Stimulated activated CD4-positive, alpha-beta T cell treated with anti-CD3 and anti-CD28 coated beads, Interleukin-15, amount 100 ng/mL, for 24 hours (primary cell): ENCODE measurements at regions not wholly inside any gene's neighbourhood (a gene's known extent, or its start where the extent isn't known, plus 50 kb on each side); places are given as distances from the start of the nearest gene placed in this dataset.
A peak's percentile ranks its signal among the peaks of the same experiment; 100 is the strongest.

ENCODE experiments used
- DNase-seq: peaks from one replicate; pipeline ENCODE4 v3.0.0-alpha.2; 2020

DNA sequence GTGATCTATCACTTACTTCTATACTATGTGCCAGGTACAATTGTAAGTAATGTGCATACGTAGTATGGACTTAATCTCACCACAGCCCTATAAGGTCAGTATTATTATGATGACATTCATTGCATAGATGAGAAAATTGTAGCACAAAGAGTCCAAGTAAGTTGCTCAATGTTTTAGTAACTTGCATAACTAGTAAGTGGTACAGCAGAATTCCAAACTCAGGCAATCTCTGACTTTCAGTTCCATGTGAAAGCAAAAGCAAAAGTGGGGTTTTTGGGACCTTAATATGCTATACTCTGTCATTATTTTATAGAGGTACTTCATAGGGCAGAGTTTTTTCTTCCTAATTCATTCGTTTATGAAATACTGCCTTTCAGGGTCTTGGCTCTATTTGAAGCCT, 188.8 kb upstream of the VEGFC start:
- DNase-seq: no peak

DNA sequence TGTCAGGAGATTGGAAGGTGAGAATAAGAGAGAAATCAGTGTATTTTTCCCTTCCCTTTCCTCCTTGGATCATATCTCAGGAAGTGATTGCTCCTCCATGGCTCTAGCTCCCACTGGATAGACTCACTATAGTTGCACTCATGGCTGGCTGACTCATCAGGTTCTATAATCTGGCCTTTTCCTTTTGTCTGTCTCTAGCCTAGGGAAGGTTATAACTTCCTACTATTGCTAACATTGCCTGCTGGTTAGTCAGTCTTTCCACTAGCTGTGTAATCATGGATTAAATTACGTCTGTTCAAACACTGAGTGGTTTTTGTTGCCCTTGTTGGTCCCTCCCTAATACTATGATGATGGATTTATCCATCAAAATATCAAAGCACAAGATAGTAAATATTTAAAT, 195.5 kb upstream of the VEGFC start:
- DNase-seq: no peak

DNA sequence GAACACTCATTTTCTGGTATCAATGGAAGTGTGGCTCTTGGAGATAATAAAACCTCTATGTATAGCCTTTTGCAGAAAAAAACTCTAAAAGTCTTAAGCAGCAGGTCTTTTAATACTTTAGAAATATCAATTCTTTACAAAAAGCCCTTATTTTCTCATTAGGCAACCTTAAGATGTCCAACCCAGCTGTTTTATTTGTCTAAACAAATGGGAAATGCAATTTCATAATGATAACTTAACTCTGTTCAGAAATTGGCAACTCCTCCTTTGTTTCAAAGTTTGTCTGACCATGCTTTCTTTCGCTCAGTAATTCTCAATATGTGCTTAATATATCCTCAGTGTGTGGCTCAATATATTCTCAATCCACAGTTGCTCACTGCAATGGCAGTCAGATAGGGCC, 196.5 kb upstream of the VEGFC start:
- DNase-seq: no peak

DNA sequence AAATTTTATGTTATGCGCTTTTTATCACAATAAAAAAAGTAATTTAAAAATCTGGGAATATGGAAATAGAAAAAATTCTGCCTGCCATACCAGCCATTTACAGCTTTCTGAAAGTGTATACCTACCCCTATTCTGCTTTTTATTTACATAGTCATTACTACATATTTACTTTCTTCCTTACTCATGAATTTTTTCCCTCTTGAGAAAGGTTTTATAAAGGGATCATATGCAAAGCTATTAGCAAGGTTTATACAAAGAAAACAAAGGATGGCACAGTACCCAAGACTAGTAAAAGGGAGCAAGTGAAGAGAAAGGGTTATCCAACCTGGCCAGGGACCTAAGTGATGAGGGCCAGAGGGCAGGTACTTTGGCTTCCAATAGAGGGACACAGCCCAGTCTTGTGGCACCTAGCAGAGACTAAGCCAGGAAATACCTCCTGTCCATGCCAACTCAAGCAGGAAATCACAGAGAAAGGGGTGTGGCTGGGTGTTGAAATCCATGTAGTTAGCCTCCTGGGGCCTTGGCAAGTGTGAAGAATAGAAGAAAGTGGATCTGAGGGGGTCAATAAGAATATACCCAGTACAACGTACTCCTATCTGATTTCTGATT, 207.3 kb upstream of the VEGFC start:
- DNase-seq: no peak

DNA sequence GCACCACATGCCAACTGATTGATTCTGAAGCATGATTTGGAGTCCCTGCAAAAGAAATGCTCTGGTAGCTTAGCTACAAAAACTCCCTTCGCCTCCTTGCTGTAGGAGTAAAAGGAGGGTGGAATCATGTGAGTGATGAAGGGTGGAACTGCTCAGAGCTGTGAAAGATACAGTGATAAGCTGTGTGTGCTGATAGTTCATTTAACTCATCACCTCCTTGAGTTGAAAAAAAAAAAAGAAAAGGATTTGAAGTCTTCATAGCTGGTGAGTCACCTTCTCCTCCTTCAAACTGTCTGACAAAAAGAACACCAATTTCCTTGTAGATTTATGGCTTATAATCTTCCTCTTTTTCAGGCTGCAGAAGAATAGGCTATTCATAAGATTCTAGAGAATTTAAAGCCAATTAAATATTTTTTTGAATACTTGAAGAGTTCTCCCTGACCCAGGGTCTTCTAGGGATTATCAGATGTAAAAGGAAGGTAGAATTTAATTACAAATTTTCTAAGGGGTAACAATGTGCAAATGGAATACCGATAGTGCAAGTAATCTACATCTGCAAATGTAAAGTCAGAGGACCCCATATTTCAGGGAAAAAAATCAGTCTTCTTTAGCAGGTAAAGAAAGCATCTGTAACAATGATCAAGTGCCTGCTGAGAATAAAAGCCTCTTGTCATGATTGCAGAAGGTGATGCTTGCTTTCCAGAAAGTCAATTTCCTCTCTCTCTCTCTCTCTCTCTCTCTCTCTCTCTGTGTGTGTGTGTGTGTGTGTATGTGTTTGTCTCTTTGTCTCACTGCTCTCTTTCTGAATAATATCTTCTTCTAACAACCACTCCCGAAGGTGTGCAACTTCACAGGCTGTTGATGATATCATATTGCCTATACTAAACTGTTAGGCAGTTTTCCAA, 208.8 kb upstream of the VEGFC start:
- no peak for DNase-seq

DNA sequence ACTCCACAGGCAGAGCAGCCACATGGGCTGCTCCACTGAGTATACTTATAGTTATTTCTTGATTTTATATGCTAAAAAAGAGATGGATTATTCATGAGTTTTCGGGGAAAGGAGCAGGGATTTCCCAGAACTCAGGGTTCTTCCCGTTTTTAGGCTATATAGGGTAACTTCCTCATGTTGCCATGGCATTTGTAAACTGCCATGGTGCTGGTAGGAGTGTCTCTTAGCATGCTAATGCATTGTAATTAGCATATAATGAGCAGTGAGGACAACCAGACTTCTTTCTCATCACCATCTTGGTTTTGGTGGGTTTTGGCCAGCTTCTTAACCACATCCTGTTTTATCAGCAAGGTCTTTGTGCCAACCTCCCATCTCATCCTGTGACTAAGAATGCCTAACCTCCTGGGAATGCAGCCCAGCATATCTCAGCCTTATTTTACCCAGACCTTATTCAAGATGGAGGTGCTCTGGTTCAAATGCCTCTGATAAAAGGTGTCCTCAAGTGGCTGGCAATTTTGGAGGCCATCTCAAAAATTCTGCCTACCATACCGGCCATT, 213.0 kb upstream of the VEGFC start:
- no peak for DNase-seq

DNA sequence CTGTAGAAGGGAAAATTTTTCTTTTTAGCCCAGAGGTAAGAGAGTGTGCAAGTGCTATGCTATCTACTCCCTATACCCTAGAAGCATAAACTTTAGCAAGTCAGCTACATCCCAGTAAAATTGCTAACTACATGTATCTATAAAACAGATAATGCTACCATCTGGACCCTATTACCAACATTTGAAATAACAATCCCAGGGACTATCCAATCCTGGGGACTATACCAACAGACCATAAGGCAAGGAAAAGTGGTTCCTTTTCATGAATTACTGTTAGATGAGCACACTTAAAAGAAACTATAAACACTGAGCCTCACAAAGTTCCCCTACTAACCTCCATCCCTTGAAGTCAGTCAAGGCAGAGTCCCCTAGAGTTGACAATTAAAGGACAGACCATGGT, 213.6 kb upstream of the VEGFC start:
- no peak for DNase-seq

DNA sequence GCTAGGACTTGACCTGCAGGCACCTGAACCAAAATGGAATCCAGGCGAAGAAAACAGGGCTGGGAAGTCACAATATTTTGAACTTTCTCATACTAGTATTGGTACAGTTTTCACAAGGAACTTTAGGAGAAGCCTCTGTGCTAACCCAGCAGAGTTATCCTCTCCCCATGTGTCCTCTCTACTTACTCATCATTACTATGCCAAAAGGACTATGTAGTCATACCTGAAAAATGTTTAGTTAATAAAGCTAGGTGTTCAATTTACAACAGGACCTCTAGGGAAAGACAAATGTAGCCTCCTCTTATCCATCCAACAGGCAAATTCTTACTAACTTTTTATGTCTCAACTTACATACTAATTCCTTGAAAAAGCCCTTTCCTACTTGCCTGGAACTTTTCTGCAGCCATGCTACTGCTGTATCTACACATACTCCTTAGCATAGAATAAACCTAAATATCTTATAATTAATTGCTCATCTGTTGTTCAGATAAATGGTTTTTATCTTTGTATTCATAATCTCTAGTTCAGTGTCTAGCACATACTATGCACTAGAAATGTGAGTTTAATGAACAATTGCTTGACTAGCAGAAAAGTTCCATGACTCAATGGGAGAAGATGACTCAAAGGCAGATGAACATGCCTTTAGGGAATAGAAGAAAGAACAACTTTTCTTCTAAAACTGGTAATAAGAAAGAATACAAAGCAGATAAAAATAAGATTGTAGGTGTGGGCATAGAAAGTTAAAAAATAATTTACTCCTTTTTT, 215.5 kb upstream of the VEGFC start:
- no peak for DNase-seq

DNA sequence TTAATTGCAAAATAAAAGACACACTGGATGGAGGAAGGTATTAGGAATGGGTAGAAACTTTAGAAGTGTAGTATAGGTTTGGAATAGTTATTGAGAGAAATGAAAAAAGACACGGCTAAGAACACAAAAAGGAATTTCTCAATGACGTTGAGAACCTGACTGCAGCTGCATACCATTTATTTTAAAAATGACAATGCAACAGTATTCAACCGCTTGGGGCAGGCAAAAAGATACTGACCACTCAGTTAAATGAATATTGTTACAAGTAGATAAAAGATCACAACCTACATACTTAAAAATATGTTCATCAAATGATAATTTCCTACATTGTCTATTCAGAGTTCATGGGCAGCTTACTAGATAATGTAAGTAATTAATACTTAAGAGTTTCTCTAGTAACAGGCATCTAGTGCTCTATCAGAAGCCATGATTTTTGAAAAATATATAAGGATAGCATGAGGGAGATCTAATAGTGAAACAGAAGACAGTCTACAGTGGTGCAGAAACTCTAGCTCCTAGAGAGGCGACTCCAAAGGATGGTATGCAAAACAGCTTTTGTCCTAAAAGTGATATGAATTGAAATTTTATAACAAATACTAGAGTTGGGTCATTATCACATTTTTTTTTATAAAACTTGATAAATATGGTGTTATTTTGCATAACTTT, 216.2 kb upstream of the VEGFC start:
- DNase-seq: no peak

DNA sequence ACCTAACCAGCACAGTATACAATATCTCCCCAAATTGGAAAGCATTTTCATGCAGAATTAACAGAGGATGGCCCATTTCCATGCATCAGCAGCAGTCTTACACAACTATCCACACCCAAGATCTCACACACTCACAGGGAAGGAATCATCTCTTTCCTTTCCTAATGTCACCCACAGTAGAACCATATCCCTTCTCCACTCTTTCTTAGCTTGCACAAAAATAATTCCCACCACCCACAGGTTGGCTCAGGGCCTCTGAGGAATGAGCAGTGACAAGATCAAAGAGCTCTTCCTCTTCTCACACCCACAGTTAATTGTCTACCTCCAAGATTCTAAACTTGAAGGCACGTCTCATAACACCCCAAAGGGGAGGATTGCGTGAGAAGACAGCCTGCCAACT, 217.7 kb upstream of the VEGFC start:
- no peak for DNase-seq

DNA sequence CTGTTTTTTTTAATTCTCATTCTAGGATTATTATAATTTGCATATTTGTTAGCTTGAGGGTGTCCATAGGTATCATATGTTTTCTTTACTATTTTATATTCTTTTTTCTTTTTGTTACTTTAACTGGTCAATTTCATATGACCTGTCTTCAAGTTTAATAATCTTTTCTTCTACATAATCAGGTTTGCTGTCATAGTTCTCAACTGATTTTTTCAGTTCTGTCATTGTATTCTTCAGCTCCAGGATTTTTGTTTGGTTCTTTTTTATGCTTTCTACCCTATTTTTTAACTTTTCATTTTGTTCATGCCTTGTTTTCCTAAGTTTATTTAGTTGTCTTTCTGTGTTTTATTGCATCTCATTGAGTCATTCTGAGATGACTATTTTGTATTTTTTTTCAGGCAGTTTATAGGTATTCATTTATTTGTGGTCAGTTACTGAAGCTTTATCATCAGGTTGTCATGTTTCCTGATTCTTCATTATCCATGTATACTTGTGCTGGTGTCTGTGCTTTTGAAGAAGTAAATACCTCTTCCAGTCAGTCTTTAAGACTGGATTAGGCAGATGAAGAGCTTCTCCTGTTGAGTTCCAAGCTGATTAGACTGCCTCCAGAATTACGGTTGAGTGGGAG, 220.3 kb upstream of the VEGFC start:
- no peak for DNase-seq

DNA sequence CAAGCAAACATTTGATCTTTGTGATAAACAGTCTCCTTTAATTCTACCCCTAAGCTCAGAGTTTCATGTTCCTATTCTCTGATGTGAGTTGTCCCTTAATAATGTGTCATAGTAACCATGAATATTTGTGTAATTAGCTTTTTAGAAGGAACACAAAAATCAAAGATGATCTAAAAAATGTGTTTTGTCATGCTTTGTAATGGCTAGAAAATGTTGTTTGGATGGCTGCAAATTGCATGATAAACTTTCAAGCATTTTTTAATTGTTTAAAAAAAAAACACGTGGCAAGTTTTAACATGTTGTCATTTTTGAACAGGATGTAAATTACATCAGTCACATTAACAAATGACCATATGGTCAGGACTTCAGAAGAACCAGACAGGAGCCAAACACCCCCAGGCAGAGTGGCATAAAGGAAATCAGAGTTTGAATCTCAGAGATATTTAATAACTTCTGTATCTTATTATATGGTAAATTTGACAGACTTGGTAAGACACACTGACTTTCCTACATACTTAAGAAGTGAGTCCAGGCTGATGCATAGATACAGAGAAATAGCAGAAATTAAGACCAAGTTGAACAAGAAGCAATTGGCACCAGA, 223.9 kb upstream of the VEGFC start:
- no peak for DNase-seq

DNA sequence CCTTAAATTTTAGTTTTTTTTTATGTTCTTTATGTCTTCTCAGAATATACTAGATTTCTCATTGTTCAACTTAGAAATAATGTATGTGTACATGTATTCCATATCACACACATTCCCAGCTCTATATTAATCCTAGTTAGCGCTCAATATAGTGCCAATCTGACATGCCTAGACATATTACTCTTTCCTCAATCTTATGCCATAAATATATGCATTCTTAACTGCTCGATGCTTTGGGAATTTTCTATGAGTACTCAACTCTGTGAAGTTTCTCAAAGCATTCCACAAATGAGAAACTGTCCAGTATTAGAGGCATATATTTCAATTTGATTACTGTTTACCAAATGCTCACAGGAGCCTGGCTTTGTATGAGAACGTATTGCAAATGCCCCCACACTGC, 231.2 kb upstream of the VEGFC start:
- no peak for DNase-seq

DNA sequence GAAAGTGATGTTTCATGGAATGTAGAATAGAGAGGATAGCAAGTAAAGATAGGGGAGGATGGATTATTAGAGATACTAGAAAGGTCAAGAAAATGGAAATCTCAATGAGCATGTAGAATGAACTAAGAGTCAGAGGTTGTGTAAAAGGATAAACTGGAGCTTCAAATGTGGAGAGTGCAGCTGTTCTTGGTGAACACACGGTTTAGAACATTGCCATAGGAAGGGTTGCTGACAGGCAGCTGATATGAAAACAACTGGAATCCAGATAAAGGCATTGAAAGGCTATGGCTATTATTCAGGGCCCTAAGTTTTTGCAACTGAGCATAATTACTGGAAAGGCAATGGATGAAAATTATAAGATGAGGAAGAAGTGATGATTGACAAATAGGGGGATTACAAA, 239.6 kb upstream of the VEGFC start:
- no peak for DNase-seq

DNA sequence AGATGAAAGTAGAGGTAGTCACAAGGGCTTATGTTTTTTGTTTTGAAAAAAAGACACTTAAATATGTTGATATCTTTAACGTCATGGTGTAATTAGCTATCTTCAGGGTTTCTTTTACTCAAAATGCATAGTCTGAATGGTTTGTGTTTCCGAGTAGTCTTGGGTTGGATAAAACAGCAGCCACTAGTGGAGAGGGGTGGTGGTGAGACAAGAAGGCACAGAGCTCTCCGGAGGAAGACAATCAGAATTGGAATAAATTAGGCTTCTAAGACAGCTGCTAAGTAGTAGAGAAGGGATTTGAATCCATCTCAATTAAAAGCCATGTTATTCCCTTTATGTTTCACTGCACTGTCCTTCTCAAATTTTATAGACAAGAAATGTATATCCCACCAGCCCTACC, 240.4 kb upstream of the VEGFC start:
- DNase-seq: no peak

DNA sequence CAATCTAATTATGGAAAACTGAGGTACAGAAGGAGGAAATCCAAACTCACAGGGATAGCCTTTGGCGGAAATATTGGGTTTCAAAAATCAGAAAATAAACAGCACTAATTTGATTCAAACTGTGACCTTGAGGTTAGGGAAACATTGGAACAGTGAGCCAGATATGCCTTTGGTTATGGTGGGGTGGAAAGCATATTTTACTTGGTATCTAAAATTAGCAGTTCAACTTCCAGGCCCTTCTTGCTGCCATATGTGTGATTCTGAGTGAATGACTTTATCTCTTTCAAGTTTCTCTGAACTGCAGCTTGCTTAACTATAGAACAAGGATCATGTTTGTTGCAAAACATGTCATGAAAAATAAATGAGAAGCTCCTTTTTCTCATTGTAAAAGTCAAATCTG, 240.9 kb upstream of the VEGFC start:
- DNase-seq: no peak

DNA sequence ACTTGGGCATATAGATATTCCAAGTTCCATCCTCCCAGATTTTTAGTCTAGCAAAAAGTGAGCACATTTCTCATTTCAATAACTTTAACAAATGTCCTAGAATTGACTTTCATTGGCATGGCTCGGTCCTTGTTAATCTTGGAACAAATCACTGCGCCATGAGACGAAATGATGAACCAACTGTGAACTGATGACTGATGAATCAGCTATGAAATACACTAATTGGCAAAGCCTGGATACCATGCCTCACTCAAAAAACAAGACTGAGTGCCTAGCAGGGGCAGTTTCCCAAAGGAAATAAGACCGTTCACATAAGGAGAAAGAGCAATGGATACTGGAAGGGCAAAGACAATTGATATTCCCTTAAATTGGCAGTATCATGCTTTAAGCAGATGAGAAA, 248.6 kb upstream of the VEGFC start:
- no peak for DNase-seq

DNA sequence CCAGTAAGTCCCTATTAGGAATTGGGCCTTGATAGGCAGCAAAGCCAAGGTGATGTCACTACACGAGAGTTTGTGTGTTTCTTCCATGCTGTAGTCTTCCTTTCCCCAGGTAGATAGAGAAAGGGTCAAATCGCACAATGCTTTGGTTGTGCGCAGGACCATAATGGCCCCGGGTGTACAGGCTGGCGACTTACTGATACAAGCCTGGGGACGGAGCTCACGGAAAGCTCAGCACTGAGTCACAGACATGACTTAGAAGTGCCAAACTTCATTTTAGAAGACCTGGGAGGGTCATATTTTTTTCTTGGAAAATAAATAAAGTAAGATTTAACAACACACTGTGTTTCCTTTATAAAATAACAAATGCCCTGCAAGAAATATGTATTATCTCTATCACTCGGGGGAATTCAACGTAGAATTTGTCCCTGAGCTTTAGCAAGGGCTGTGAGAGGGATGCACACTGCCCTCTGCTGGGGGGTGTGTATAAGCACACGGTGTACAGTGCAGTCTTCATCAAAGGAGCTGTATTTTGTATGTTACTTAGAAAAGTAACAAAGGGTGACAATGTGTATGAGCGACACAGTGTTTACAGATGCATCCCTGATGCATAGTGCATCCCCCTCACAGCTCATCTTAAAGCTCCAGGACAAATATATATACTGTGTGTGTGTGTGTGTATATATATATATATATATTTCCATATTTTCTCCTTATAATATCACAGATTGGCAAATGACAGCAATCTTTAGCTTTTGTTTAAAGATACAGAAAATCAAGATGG, 254.5 kb upstream of the VEGFC start:
- peak; percentile 76 for DNase-seq

DNA sequence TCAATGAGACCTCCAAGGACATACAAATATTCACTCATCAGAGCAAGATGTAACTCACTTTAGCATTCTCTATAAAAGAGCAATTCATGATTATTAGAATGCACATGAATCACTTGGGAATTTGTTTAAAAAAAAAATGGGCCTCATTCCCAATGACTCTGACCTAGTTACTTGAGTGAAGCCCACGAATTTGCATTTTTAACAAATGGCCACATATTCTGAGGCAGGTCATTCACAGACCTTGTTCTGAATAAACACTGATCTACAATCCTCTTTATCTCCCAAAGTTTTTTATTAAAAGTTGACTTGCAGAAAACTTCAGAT, 255.1 kb upstream of the VEGFC start:
- DNase-seq: no peak

DNA sequence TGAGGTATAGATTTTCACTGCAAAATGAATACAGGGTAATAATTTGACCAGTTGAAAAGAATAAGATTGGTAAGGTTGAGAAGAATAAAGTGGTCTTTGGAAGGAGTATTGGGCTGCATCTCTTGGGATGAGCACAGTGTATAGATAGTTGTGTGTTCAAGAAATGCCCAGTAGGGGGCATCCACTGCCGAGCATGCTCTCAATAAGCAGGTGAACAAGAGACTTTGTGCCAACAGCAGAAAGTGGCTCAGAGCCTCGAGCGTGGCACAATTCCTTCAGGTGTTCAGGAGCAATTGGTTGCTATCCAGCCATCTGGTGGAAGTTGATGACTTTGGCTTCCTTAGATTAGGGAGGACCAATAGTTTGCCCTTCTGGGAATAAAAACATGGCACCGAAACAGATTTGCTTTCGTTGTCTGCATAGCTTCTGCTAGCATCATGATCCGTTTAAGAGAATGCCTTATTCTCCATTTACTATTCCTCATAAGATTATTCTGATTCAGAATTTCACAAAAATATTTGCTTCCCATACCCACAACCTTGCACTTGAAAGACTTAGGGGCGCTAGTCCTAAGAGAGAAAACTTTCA, 258.1 kb upstream of the NEIL3 start:
- peak; percentile 32 for DNase-seq
